HG02885 (cell line): ENCODE measurements at regions not wholly inside any gene's neighbourhood (a gene's known extent, or its start where the extent isn't known, plus 50 kb on each side); places are given as distances from the start of the nearest gene placed in this dataset.

Experiments
- ATAC-seq: cut with Tn5 transposase; IDR thresholded peaks from one replicate; pipeline ENCODE4 v1.9.1; 2021; ENCODE audit warnings: mild to moderate bottlenecking; ENCODE audit not compliant: unreplicated experiment, poor library complexity

GRCh38 chr6:81694855-81695254 lies 57.6 kb downstream of the TENT5A start:
- ATAC-seq: no peak

GRCh38 chr6:81694207-81694606 lies 58.3 kb downstream of the TENT5A start:
- ATAC-seq: no peak

- ATAC-seq: no peak
These were observed 59.2 kb downstream of the TENT5A start for GRCh38 chr6:81693266-81693665.

GRCh38 chr6:81690073-81690472 lies 62.4 kb downstream of the TENT5A start:
- ATAC-seq: no peak

GRCh38 chr6:81689580-81689979 lies 62.9 kb downstream of the TENT5A start:
- ATAC-seq: no peak

GRCh38 chr6:81683912-81684311 lies 68.6 kb downstream of the TENT5A start:
- ATAC-seq: no peak

- ATAC-seq: no peak
These were observed 69.4 kb downstream of the TENT5A start for GRCh38 chr6:81682858-81683620.

GRCh38 chr6:81682235-81682795 lies 70.2 kb downstream of the TENT5A start:
- no peak for ATAC-seq

GRCh38 chr6:81669445-81669844 lies 83.0 kb downstream of the TENT5A start:
- ATAC-seq: no peak

- ATAC-seq: no peak
These were observed 83.8 kb downstream of the TENT5A start for GRCh38 chr6:81668615-81669047.

- no peak for ATAC-seq
These were observed 86.0 kb downstream of the TENT5A start for GRCh38 chr6:81666481-81666880.

GRCh38 chr6:81656231-81656630 lies 96.2 kb downstream of the TENT5A start:
- ATAC-seq: no peak

- ATAC-seq: no peak
These were observed 96.8 kb downstream of the TENT5A start for GRCh38 chr6:81655696-81656095.

GRCh38 chr6:81648502-81648901 lies 104.0 kb downstream of the TENT5A start:
- no peak for ATAC-seq

- no peak for ATAC-seq
These were observed 109.3 kb downstream of the TENT5A start for GRCh38 chr6:81643156-81643555.

GRCh38 chr6:81640891-81641290 lies 111.6 kb downstream of the TENT5A start:
- no peak for ATAC-seq

- no peak for ATAC-seq
These were observed 112.4 kb downstream of the TENT5A start for GRCh38 chr6:81640126-81640525.

GRCh38 chr6:81638366-81638765 lies 114.1 kb downstream of the TENT5A start:
- no peak for ATAC-seq

- no peak for ATAC-seq
These were observed 115.4 kb downstream of the TENT5A start for GRCh38 chr6:81636930-81637568.

- ATAC-seq: no peak
These were observed 118.2 kb downstream of the TENT5A start for GRCh38 chr6:81634155-81634880.

GRCh38 chr6:81633391-81633790 lies 119.1 kb downstream of the TENT5A start:
- no peak for ATAC-seq
